ENCODE measurements at regions not wholly inside any gene's neighbourhood (a gene's known extent, or its start where the extent isn't known, plus 50 kb on each side); places are given as distances from the start of the nearest gene placed in this dataset.
A peak's percentile ranks its signal among the peaks of the same experiment; 100 is the strongest.

GRCh38 chr2:13413989-13414388, 697.3 kb downstream of the TRIB2 start:
- no peaks in the 10 kb centered on the region for H3K27me3 ChIP-seq (replicated peaks in 1 of 2; ENCODE audit: control insufficient read depth in 2 of 2, insufficient read depth in 2 of 2, low read length in 1 of 2)
- no peak for ATAC-seq
- no peak for DNase-seq (ENCODE audit: low read depth, low spot score)
- WGBS (ENCODE audit: insufficient coverage, insufficient replicate concordance, low lambda C conversion rate, missing lambda C conversion rate): 36% methylated on average over 1 of the region's 1 CpG
- H3K27ac ChIP-seq (ENCODE audit: control insufficient read depth, insufficient read depth): no peak overlapping the region
- POLR2A ChIA-PET: no interaction called here
- TF ChIP-seq RAD21 (IDR thresholded peaks at IDR 0.05; ENCODE audit: insufficient read depth, low read depth, low read length) (peak; percentile 34; the same call in 1 of the 2 replicates), SMC3 (IDR thresholded peaks at IDR 0.05; ENCODE audit: borderline replicate concordance, low read length) (no peak)
- no peak overlapping the region for H3K4me2 ChIP-seq (ENCODE audit: control insufficient read depth, insufficient read depth)
- in situ Hi-C loops (cut with MboI) (no loop called here), intact Hi-C loops (cut with micrococcal nuclease; ENCODE audit: unreplicated experiment) (loop anchor here (10.0 kb wide), 1 partner anchor 219 kb away; no protein-coding TSS in a partner anchor)
- no peak overlapping the region for H3K4me3 ChIP-seq
- H3K4me1 ChIP-seq (ENCODE audit: control insufficient read depth, insufficient read depth, low read length): no peaks in the 10 kb centered on the region
- SMC1A ChIA-PET (ENCODE audit: uncharacterized antibody, unreplicated experiment): interaction anchor here (0.9 kb wide), 1 partner anchor 104 kb away, joined by 3 read pairs; no protein-coding TSS in a partner anchor
- RAD21 ChIA-PET (ENCODE audit: unreplicated experiment): no interaction called here
- CTCF ChIA-PET: interaction anchor here (0.6 kb wide), 1 partner anchor 21 kb away, joined by 5 read pairs; no protein-coding TSS in a partner anchor
- H3K79me2 ChIP-seq (ENCODE audit: control insufficient read depth, insufficient read depth, low read length): no peaks in the 10 kb centered on the region
- no peaks in the 10 kb centered on the region; the same call in 2 of the 3 replicates for H3K9me3 ChIP-seq (replicated peaks; ENCODE audit: control insufficient read depth, insufficient read depth, low read length)
- H3K9ac ChIP-seq (ENCODE audit: control insufficient read depth, insufficient read depth, low read length): no peak overlapping the region
- H2AFZ ChIP-seq (ENCODE audit: control insufficient read depth, low read depth, low read length): no peak overlapping the region
- no TSS peak for BruUV-seq (replicated peaks)
- FAIRE-seq: no peak
- H3K36me3 ChIP-seq (ENCODE audit: control insufficient read depth in 2 of 2, insufficient read depth in 2 of 2, low read length in 1 of 2): no peaks in the 10 kb centered on the region
- no peaks in the 10 kb centered on the region for H4K20me1 ChIP-seq (ENCODE audit: control insufficient read depth, insufficient read depth)

- Histone ChIP-seq H3K4me2 (ENCODE audit: control insufficient read depth, insufficient read depth) (no peak overlapping the region), H4K20me1 (ENCODE audit: control insufficient read depth, insufficient read depth) (no peaks in the 10 kb centered on the region), H3K36me3 (ENCODE audit: control insufficient read depth in 2 of 2, insufficient read depth in 2 of 2, low read length in 1 of 2) (no peaks in the 10 kb centered on the region), H3K9ac (ENCODE audit: control insufficient read depth, insufficient read depth, low read length) (no peak overlapping the region), H3K9me3 (replicated peaks; ENCODE audit: control insufficient read depth, insufficient read depth, low read length) (no peaks in the 10 kb centered on the region; the same call in 2 of the 3 replicates), H3K4me3 (no peak overlapping the region), H3K4me1 (ENCODE audit: control insufficient read depth, insufficient read depth, low read length) (no peaks in the 10 kb centered on the region), H3K27ac (ENCODE audit: control insufficient read depth, insufficient read depth) (no peak overlapping the region), H3K27me3 (replicated peaks in 1 of 2; ENCODE audit: control insufficient read depth in 2 of 2, insufficient read depth in 2 of 2, low read length in 1 of 2) (no peaks in the 10 kb centered on the region), H2AFZ (ENCODE audit: control insufficient read depth, low read depth, low read length) (no peak overlapping the region), H3K79me2 (ENCODE audit: control insufficient read depth, insufficient read depth, low read length) (no peaks in the 10 kb centered on the region)
- intact Hi-C loops (cut with micrococcal nuclease; ENCODE audit: unreplicated experiment): loop anchor here (10.0 kb wide), 1 partner anchor 220 kb away; no protein-coding TSS in a partner anchor
- DNase-seq (ENCODE audit: low read depth, low spot score) (no peak), ATAC-seq (no peak), FAIRE-seq (no peak)
- TF ChIP-seq ASH2L (IDR thresholded peaks at IDR 0.05; ENCODE audit: borderline replicate concordance, low read depth) (no peak), SIX5 (IDR thresholded peaks at IDR 0.05; ENCODE audit: low read depth, low read length, severe bottlenecking) (no peak), IKZF1 (conservative IDR thresholded peaks at IDR 0.05) (no peak), RAD21 (IDR thresholded peaks at IDR 0.05; ENCODE audit: insufficient read depth, low read depth, low read length) (0 out of 2 replicates have a peak, but pooled peaks have one; percentile 7), GABPA (IDR thresholded peaks at IDR 0.05; ENCODE audit: low read depth) (no peak), TBL1XR1 (IDR thresholded peaks at IDR 0.05; ENCODE audit: low read depth, low read length) (no peak), TAF1 (IDR thresholded peaks at IDR 0.05; ENCODE audit: borderline replicate concordance, low read depth, low read length) (no peak), HDAC2 (IDR thresholded peaks at IDR 0.05) (no peak), ZNF592 (IDR thresholded peaks at IDR 0.05) (no peak)
- SMC1A ChIA-PET (ENCODE audit: uncharacterized antibody, unreplicated experiment): interaction anchor here (0.7 to 0.9 kb wide), 2 partner anchors 104 to 368 kb away, joined by 3 read pairs; no protein-coding TSS in a partner anchor
- RAD21 ChIA-PET (ENCODE audit: unreplicated experiment): no interaction called here
- in situ Hi-C loops (cut with MboI): no loop called here
- WGBS (ENCODE audit: insufficient coverage, insufficient replicate concordance, low lambda C conversion rate, missing lambda C conversion rate): 0% methylated on average over 2 of the region's 2 CpGs
- BruUV-seq (replicated peaks): no TSS peak
- POLR2A ChIA-PET: no interaction called here
- CTCF ChIA-PET: no interaction called here
Observed at GRCh38 chr2:13414897-13415296, 698.2 kb downstream of the TRIB2 start.
